Peyer's patch (tissue), 4 donors: ENCODE measurements at regions not wholly inside any gene's neighbourhood (a gene's known extent, or its start where the extent isn't known, plus 50 kb on each side); places are given as distances from the start of the nearest gene placed in this dataset.

Source experiments
- CTCF ChIP-seq, 6 experiments: fragments of 450-650 bp in 4 of 6; fragments of 200-600 bp in 2 of 6; sonication (generic) in 1 of 6; IDR thresholded peaks; one replicate each; pipeline ENCODE4 v1.5.1; 2017 to 2019; ENCODE audit warnings: antibody characterized with exemption in 6 of 6, mild to moderate bottlenecking in 3 of 6, moderate library complexity in 1 of 6
- POLR2A ChIP-seq, 2 donors: fragments of 450-650 bp; IDR thresholded peaks; one replicate each; pipeline ENCODE4 v1.5.1; 2017; ENCODE audit warnings: antibody characterized with exemption in 2 of 2, mild to moderate bottlenecking in 2 of 2, moderate library complexity in 2 of 2

- TF ChIP-seq CTCF (IDR thresholded peaks at IDR 0.05): peak in 5 of 6 experiments; percentile 33 to 65 (median 45)
- TF ChIP-seq POLR2A (IDR thresholded peaks at IDR 0.05): no peak
These were observed 214.5 kb downstream of the PAH start for GRCh38 chr12:102702447-102703114.
